ENCODE measurements at regions not wholly inside any gene's neighbourhood (a gene's known extent, or its start where the extent isn't known, plus 50 kb on each side); places are given as distances from the start of the nearest gene placed in this dataset.

DNA sequence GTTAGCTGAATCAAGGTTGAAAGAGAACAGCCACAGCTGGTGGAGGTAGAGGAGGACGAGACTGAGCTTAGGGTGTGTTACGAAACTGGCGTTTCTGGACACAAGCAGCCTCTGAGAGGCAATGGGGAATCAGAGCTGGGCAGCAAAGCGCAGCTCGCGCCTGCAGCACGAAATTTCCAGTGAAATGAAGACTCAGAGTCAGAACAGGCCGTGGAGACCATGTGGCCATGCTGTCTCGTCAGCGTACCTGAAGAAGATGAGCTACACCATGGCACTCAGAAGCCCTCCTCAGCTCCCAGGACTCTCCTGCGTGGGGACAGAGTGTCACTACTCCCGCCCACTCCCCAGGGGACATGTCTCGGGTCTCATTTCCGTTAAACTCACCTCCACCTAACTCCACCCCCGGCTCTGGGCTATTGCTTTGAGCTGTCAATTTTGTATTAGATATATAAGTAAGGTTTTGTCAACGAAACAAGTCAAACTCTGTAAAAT, 256.9 kb downstream of the ERMARD start:
- ChIA-PET CTCF (interaction anchor here (0.8 to 1.6 kb wide), 4 partner anchors 47 to 988 kb away, joined by 3 to 5 read pairs (median 4); no protein-coding TSS in a partner anchor), POLR2A (no interaction called here)
- Mint-ChIP-seq H3K4me3 (no peak overlapping the region), H3K27ac (peak overlapping the region; percentile 99), H3K9me3 (peaks cover 22% of the 10 kb centered on the region), H3K27me3 (ENCODE audit: low read depth) (peaks cover 26% of the 10 kb centered on the region), H3K4me1 (peaks cover 51% of the 10 kb centered on the region), H3K36me3 (peaks cover 27% of the 10 kb centered on the region)
- TF ChIP-seq ZNF671 (CRISPR knock-in tag; IDR thresholded peaks at IDR 0.05), result no peak
- no peak for TF ChIP-seq KAT7 (CRISPR knock-in tag; IDR thresholded peaks at IDR 0.05; ENCODE audit: borderline replicate concordance)
- TF ChIP-seq, protein P1, sequence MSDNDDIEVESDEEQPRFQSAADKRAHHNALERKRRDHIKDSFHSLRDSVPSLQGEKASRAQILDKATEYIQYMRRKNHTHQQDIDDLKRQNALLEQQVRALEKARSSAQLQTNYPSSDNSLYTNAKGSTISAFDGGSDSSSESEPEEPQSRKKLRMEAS (CRISPR knock-in tag; IDR thresholded peaks at IDR 0.05), result no peak
- no peak for TF ChIP-seq GRHL2 (CRISPR knock-in tag; IDR thresholded peaks at IDR 0.05; ENCODE audit: insufficient replicate concordance, severe bottlenecking)
- no peak for TF ChIP-seq NR2C2 (CRISPR knock-in tag; IDR thresholded peaks at IDR 0.05)
- no peak for TF ChIP-seq RORB (CRISPR knock-in tag; IDR thresholded peaks at IDR 0.05)
- no peak for TF ChIP-seq TEAD1 (CRISPR knock-in tag; IDR thresholded peaks at IDR 0.05)
- TF ChIP-seq JAZF1 (CRISPR knock-in tag; IDR thresholded peaks at IDR 0.05), result no peak
- no peak for TF ChIP-seq ESRRA (CRISPR knock-in tag; IDR thresholded peaks at IDR 0.05; ENCODE audit: borderline replicate concordance)
- no peak for TF ChIP-seq FOXJ3 (CRISPR knock-in tag; IDR thresholded peaks at IDR 0.05; ENCODE audit: borderline replicate concordance)
- TF ChIP-seq, protein P2, sequence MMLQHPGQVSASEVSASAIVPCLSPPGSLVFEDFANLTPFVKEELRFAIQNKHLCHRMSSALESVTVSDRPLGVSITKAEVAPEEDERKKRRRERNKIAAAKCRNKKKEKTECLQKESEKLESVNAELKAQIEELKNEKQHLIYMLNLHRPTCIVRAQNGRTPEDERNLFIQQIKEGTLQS (CRISPR knock-in tag; conservative IDR thresholded peaks at IDR 0.05), result no peak
- no peak for TF ChIP-seq JUN (CRISPR knock-in tag; IDR thresholded peaks at IDR 0.05)
- TF ChIP-seq, protein P3, sequence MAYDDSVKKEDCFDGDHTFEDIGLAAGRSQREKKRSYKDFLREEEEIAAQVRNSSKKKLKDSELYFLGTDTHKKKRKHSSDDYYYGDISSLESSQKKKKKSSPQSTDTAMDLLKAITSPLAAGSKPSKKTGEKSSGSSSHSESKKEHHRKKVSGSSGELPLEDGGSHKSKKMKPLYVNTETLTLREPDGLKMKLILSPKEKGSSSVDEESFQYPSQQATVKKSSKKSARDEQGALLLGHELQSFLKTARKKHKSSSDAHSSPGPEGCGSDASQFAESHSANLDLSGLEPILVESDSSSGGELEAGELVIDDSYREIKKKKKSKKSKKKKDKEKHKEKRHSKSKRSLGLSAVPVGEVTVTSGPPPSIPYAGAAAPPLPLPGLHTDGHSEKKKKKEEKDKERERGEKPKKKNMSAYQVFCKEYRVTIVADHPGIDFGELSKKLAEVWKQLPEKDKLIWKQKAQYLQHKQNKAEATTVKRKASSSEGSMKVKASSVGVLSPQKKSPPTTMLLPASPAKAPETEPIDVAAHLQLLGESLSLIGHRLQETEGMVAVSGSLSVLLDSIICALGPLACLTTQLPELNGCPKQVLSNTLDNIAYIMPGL (CRISPR knock-in tag; IDR thresholded peaks at IDR 0.05), result no peak
- no peak for TF ChIP-seq SOX15 (CRISPR knock-in tag; IDR thresholded peaks at IDR 0.05)
- no peak for TF ChIP-seq NFYB (CRISPR knock-in tag; conservative IDR thresholded peaks at IDR 0.05; ENCODE audit: low read depth)
- no peak for TF ChIP-seq NFE2L1 (CRISPR knock-in tag; IDR thresholded peaks at IDR 0.05)
- TF ChIP-seq EMX1 (CRISPR knock-in tag; IDR thresholded peaks at IDR 0.05), result no peak
- no peak for TF ChIP-seq CBFB (CRISPR knock-in tag; IDR thresholded peaks at IDR 0.05; ENCODE audit: low read depth)
- TF ChIP-seq, protein P4, sequence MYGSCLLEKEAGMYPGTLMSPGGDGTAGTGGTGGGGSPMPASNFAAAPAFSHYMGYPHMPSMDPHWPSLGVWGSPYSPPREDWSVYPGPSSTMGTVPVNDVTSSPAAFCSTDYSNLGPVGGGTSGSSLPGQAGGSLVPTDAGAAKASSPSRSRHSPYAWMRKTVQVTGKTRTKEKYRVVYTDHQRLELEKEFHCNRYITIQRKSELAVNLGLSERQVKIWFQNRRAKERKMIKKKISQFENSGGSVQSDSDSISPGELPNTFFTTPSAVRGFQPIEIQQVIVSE (CRISPR knock-in tag; IDR thresholded peaks at IDR 0.05; ENCODE audit: borderline replicate concordance), result no peak
- no peak for TF ChIP-seq SP1 (CRISPR knock-in tag; conservative IDR thresholded peaks at IDR 0.05)
- ATAC-seq, result no peak
- no peak for DNase-seq (ENCODE audit: low spot score)

DNA sequence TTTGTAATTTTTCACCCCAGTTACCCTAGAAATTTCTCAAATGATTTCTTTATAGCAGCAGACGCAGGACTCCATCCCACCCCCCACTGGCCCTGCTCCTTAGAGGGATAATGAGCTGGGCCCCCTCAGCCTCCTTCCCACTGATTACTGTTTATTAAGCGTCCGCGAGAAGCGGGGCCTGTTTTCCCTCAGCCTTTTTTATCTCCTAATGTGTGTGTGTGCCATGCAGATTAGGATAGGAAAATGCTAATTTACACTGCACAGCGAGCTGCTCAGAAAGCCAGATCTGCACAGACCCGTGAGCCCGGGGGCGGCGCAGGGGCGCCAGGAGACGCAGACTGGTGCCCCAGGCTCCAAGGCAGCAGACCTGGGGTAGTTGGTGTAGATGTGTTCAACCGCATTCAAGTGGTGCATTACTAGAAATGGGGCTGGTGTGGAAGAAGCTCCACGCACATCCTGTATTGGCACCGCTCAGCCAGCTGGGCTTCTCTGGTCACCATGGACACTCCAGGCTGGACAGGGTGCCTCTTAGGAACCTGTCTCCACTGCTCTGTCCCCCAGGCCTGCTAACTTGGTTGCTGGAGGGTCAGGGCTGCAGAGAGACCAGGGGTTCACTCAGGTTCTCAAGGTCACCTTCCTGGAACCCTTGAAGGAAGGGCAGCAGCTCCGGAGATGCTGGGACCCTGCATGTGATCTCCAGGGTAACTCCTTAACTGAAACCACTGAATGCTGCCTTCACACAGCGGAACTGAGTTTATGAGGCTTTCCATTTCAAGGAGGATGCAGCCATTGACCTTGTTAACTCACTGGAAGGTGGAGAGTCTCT, 256.3 kb downstream of the ERMARD start:
- CTCF ChIA-PET, result interaction anchor here (0.8 to 1.6 kb wide), 5 partner anchors 17 to 988 kb away, joined by 3 to 5 read pairs (median 4); no protein-coding TSS in a partner anchor
- ATAC-seq (peak; percentile 44), DNase-seq (ENCODE audit: low spot score) (peak; percentile 44)
- H3K4me3 Mint-ChIP-seq, result peak overlapping the region; percentile 52
- peaks cover 51% of the 10 kb centered on the region for H3K4me1 Mint-ChIP-seq
- peak overlapping the region; percentile 99 for H3K27ac Mint-ChIP-seq
- POLR2A ChIA-PET, result interaction anchor here (0.7 kb wide), 2 partner anchors 60 to 400 kb away, joined by 3 read pairs; no protein-coding TSS in a partner anchor
- peaks cover 26% of the 10 kb centered on the region for H3K27me3 Mint-ChIP-seq (ENCODE audit: low read depth)
- TF ChIP-seq, protein P5, sequence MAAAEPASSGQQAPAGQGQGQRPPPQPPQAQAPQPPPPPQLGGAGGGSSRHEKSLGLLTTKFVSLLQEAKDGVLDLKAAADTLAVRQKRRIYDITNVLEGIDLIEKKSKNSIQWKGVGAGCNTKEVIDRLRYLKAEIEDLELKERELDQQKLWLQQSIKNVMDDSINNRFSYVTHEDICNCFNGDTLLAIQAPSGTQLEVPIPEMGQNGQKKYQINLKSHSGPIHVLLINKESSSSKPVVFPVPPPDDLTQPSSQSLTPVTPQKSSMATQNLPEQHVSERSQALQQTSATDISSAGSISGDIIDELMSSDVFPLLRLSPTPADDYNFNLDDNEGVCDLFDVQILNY (CRISPR knock-in tag; IDR thresholded peaks at IDR 0.05), result no peak
- no peak for TF ChIP-seq CREM (CRISPR knock-in tag; IDR thresholded peaks at IDR 0.05)
- TF ChIP-seq, protein P6, sequence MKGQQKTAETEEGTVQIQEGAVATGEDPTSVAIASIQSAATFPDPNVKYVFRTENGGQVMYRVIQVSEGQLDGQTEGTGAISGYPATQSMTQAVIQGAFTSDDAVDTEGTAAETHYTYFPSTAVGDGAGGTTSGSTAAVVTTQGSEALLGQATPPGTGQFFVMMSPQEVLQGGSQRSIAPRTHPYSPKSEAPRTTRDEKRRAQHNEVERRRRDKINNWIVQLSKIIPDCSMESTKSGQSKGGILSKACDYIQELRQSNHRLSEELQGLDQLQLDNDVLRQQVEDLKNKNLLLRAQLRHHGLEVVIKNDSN (CRISPR knock-in tag; IDR thresholded peaks at IDR 0.05), result no peak
- TF ChIP-seq, protein P7, sequence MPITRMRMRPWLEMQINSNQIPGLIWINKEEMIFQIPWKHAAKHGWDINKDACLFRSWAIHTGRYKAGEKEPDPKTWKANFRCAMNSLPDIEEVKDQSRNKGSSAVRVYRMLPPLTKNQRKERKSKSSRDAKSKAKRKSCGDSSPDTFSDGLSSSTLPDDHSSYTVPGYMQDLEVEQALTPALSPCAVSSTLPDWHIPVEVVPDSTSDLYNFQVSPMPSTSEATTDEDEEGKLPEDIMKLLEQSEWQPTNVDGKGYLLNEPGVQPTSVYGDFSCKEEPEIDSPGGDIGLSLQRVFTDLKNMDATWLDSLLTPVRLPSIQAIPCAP (CRISPR knock-in tag; IDR thresholded peaks at IDR 0.05), result no peak
- TF ChIP-seq NR3C1 (CRISPR knock-in tag; conservative IDR thresholded peaks at IDR 0.05; ENCODE audit: low read depth), result no peak
- TF ChIP-seq HMGA2 (CRISPR knock-in tag; IDR thresholded peaks at IDR 0.05), result no peak
- TF ChIP-seq NFYB (CRISPR knock-in tag; conservative IDR thresholded peaks at IDR 0.05; ENCODE audit: low read depth), result no peak
- peaks cover 33% of the 10 kb centered on the region for H3K36me3 Mint-ChIP-seq
- peaks cover 29% of the 10 kb centered on the region for H3K9me3 Mint-ChIP-seq

All from WTC11 (cell line).